NCI-H226 (cell line): ENCODE measurements at regions not wholly inside any gene's neighbourhood (a gene's known extent, or its start where the extent isn't known, plus 50 kb on each side); places are given as distances from the start of the nearest gene placed in this dataset.
A peak's percentile ranks its signal among the peaks of the same experiment; 100 is the strongest.

ENCODE experiments used
- DNase-seq: peaks from one replicate; pipeline ENCODE4 v3.0.0-alpha.2; 2015

DNA sequence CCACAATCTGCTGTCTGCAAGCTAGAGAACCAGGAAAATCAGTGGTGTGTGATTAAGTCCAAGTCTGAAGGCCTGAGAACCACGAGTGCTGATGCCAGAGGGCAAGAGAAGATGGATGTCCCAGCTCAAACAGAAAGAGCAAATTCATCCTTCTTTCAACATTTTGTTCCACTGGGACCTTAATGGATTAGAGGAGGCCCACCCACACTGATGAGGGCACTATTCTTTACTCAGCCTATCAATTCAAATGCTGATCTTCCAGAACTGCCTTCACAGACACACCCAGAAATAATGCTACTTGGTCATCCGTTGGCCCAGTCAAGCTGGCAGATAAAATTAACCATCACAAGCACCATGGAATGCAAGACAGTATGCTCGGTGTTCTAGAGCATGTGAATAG lies 226.6 kb upstream of the SASH1 start:
- DNase-seq: no peak

- no peak for DNase-seq
These were observed 224.4 kb upstream of the SASH1 start for GRCh38 chr6:148118244-148118643.

- no peak for DNase-seq
These were observed 214.5 kb upstream of the SASH1 start for GRCh38 chr6:148128014-148128730.

GRCh38 chr6:148134592-148134991 lies 208.0 kb upstream of the SASH1 start:
- no peak for DNase-seq

DNA sequence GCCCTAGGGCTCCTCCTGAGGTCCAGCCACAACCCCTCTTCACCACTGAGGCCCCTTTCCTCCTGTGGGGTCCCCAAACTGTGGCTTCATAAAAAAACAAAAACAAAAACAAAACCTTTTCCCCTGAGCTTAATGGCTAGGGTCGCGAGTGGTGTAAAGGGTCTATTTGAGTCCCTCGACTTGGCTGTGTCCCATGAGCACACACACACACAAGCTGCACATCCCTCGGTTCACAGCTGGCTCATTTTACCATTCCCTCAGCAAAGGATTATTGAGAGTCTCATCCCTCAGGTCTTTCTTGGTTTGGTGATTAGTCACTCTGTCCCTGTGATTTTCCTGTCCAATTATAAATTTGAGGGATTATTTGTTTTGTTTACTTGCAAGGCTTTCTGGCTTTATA lies 206.1 kb upstream of the SASH1 start:
- DNase-seq: no peak

- no peak for DNase-seq
These were observed 205.0 kb upstream of the SASH1 start for GRCh38 chr6:148137652-148138051.

DNA sequence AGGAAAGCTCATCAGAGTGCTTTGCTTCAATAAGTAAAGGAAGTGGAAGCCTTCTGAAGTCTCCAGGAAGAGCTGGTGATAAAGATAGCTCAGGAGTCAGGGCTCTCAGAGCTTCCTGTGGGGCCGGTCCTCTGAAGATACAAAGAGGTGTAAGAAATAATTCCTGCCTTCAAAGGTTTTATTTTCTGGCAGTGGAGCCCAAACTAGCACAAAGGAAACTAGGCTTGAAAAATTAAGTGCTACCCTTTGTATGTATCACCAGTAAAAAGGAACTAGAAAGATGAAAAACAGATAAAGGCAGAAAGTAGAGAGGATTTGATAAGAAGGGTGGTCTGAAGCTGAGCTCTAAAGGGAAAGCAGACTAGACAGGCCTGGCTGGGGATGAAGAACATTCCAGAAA lies 204.1 kb upstream of the SASH1 start:
- no peak for DNase-seq

- no peak for DNase-seq
These were observed 201.7 kb upstream of the SASH1 start for GRCh38 chr6:148140772-148141557.

GRCh38 chr6:148142821-148143220 lies 199.8 kb upstream of the SASH1 start:
- no peak for DNase-seq

- no peak for DNase-seq
These were observed 198.9 kb upstream of the SASH1 start for GRCh38 chr6:148143771-148144170.

GRCh38 chr6:148144917-148145521 lies 197.6 kb upstream of the SASH1 start:
- peak; percentile 52 for DNase-seq

DNA sequence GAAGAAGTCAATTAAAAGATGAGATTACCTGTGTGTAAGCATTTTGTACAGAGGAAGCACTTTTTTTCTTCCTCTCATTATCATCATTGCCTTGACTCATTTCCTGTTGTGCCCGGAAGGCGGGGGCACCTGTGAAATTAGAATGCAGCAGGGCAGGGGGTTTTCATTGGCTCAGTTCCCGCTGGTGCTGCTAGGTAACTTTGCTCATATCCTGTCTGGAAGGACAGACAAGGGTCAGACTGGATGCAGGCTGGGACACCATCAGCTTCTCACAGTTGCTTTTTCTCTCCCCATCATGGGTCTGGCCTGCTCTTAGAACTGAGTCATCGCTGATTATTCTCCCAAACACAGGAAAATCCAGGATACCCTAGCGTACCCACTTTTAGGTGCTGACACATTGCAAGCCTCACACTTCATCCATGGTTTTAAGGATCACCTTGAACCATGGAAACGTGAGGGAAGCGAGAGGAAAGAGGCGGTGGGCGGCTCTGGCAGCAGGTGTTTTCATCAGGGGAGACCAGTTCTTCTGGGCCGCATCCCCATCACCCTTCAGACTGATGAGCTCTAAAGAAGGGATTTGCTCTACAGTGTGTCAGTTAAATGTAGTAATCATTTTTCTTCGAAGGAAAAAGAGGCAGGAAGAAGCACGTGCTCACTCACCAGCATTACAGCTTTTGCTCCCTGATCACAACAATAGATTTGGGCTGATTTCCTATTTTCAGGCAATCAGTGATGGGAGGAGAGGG lies 195.7 kb upstream of the SASH1 start:
- peak; percentile 26 for DNase-seq

GRCh38 chr6:148147463-148147830 lies 195.2 kb upstream of the SASH1 start:
- DNase-seq: no peak

- no peak for DNase-seq
These were observed 190.6 kb upstream of the SASH1 start for GRCh38 chr6:148151896-148152643.

- no peak for DNase-seq
These were observed 188.0 kb upstream of the SASH1 start for GRCh38 chr6:148154668-148155067.

GRCh38 chr6:148155293-148155692 lies 187.3 kb upstream of the SASH1 start:
- no peak for DNase-seq

GRCh38 chr6:148157841-148158240 lies 184.8 kb upstream of the SASH1 start:
- no peak for DNase-seq

- no peak for DNase-seq
These were observed 178.0 kb upstream of the SASH1 start for GRCh38 chr6:148164645-148165044.

- no peak for DNase-seq
These were observed 176.2 kb upstream of the SASH1 start for GRCh38 chr6:148166339-148166968.

DNA sequence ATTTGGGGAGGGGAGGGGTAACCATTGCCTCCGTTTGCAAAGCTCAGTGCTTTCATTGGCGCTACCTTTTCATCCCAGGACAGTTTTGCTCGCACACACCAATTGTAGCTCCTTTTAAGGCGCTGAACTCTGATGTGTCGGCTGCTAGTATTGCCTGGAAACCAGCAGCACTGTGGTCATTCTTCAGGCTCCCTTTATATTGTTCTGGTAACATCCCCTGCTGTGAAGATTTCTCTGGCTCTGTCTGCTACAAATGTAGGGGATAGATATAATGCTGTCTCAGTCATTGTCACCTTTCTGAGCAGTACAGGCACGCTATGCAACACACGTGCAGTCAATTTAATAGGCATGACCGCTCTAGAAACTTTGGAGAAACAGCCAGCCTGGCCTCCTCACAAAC lies 172.9 kb upstream of the SASH1 start:
- no peak for DNase-seq

GRCh38 chr6:148170286-148170685 lies 172.4 kb upstream of the SASH1 start:
- no peak for DNase-seq

- DNase-seq: no peak
These were observed 169.1 kb upstream of the SASH1 start for GRCh38 chr6:148173548-148173947.
